ENCODE measurements at regions not wholly inside any gene's neighbourhood (a gene's known extent, or its start where the extent isn't known, plus 50 kb on each side); places are given as distances from the start of the nearest gene placed in this dataset.

GRCh38 chr12:93043877-93044209 lies 114.7 kb upstream of the EEA1 start:
- DNase-seq, result no peak

DNA sequence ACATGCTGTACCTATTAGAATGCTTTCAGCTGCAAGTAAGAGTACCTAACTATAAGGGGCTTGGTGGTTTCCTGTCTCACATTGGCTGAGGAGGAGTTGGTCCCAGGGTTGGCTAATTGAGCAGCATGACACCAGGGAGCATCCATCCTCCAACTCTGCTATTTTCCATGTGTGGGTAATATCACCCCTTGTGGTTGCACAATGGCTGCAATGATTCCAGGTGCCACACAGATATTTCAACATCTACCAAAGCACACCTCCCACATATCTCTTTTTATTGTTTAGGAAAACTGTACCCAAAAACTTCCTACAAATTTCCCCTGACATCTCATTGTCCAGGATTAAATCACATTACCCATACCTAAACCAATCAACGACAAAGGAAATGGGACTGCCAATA lies 118.0 kb upstream of the EEA1 start:
- DNase-seq, result no peak

DNA sequence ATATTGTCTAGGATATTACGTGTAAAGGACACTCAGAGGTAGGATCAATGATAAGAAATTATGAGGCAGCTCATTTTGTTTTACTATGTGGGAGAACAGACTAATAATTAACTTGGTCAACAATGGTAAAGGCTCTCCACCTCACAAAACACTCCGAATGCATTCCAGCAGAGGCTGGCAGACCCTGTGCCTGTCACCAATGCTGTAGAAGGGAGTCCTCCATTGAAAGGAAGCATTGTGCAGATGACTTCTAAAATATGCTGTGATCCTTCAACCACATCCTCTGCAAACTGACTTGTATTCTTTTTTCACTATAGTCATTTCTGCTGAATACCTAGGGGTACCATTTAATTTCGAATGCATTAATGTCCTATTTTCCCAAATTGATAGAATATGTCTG lies 119.6 kb upstream of the EEA1 start:
- DNase-seq, result no peak

DNA sequence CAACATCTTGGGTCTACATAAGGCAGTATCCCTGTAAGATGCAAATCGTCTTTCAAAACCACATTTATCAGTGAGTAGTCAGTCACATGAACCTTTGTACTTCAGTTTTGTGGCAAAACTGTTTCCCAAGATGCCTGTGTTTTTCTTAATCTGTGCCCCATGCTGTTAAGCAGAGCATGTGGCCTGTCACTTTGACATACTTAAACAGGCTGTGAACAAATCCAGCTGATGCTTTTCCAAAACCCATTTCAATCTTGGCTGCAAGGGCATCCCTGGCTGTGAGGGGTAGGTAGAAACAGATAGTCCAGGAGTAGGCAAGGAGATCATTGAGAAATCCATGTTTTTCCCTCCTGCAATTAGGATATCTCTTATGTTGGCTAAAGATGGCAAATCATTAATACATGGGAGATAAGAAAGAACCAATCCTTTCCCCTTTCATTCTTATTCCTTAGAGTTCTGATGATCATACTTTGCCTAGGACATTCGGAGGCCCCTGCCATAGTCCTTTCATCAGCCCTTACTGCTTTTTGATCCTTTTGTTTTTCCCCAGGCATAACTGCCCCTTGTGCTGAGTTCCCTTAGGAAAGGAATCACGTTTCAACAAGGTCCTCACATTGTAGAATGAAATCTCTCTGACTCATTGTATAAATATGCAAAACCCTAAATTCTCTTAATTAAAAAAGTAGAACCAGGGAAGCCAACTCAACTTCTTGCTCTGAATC lies 121.1 kb upstream of the EEA1 start:
- DNase-seq, result no peak

DNA sequence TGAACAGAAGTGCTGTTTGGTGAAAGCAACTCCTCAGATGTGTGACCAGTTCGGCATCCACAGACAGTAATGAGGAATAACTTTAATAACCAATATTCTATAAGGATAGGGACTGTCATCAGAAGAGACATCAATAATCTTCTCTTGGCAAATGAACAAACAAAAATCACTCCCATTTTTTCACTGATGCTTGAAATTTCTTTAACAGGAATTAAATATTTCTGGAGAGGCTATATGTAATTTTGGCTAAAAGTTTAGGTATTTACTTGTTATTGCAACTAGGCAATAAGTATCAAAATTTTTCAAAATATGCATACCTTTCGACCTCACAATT lies 121.6 kb upstream of the EEA1 start:
- no peak for DNase-seq

DNA sequence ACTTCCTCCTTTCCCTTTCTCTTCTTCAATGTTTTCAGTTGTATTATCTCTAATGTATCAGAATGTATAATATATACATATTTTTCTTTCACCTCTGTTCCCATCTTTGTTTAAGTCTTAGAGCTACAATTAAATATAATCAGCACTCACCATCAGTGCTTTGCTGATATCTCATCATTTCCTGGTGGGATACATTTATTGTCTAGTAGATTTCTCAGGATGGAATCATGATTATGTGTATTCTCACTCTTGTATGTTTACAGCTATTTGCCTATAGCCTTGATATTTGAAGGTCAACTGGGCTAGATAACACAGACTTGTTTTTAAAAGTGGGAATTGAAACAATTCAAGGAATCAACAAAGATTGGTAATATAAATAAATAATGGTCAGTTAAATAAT lies 124.9 kb upstream of the EEA1 start:
- no peak for DNase-seq

- DNase-seq, result no peak
These were observed 126.1 kb upstream of the EEA1 start for GRCh38 chr12:93055221-93055620.

DNA sequence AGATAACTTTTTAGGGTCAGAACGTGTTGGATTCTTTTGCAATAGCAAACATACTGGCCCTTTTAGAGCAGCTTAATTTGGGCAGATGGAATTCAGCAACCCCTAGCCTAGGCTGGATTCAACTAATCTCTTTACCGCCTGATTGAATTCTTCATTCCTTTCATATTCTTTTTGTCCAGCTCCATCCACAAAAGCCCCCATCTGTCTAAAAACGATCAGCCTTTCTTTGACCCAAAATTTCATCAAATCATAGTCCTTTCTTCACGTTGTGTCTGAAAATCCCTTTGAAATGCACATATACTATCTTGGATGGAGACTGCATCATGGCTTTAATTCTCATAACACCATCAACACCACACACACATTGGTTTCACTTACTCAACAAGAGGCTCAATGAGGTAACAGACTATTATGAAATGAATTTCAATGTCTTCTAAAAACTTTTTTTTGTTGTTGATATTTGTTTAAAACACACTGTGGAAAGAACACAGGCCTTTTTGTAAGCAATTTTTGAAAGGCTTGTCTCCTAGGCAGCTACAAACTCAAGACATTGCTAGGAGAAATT lies 128.0 kb upstream of the EEA1 start:
- no peak for DNase-seq

GRCh38 chr12:93058280-93058679 lies 129.2 kb upstream of the EEA1 start:
- no peak for DNase-seq

DNA sequence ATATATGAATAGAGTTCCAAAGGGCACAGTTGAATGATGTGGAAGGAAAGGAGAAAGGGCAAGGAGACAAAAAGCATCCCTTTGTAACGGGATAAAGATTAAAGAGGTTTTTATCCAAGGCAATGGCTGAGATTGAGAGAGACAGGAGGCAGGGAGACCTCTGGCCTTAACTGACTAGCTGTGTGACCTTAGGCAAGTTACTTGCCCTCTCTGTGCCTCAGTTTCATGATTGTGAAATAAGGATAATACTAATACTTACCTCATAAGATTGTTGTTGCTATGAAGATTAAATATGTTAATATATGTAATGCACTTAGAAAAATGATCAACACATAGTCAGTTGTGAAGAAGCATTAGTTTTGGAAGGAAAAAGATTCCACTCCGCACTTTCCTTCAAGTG lies 130.2 kb upstream of the EEA1 start:
- no peak for DNase-seq

DNA sequence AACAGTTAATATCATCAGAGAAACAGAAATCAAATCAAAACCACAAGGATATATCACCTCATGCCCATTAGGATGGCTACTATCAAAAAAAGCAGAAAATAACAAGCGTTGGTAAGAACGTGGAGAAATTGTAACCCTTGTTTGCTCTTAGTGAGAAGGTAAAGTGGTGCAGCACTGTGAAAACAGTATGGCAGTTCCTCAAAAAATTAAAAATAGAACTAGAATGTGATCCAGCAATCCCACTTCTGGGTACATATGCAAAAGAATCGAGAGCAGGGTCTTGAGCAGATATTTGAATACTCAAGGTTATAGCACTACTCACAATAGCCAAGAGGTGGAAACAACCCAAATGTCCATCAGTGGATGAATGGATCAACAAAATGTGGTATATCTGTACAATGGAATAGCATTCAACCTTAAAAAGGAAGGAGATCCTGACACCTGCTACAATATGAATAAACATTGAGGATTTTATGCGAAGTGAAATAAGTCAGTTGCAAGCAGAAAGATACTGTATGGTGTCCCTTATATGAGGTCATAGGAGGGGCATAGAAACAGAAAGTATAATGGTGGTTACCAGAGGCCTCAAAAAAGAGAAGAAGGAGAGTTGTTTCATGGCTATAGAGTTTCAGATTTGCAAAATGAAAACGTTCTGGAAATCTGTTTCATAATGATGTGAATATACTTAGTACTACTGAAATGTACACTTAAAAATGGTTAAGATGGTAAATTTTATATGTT lies 131.0 kb upstream of the EEA1 start:
- no peak for DNase-seq

DNA sequence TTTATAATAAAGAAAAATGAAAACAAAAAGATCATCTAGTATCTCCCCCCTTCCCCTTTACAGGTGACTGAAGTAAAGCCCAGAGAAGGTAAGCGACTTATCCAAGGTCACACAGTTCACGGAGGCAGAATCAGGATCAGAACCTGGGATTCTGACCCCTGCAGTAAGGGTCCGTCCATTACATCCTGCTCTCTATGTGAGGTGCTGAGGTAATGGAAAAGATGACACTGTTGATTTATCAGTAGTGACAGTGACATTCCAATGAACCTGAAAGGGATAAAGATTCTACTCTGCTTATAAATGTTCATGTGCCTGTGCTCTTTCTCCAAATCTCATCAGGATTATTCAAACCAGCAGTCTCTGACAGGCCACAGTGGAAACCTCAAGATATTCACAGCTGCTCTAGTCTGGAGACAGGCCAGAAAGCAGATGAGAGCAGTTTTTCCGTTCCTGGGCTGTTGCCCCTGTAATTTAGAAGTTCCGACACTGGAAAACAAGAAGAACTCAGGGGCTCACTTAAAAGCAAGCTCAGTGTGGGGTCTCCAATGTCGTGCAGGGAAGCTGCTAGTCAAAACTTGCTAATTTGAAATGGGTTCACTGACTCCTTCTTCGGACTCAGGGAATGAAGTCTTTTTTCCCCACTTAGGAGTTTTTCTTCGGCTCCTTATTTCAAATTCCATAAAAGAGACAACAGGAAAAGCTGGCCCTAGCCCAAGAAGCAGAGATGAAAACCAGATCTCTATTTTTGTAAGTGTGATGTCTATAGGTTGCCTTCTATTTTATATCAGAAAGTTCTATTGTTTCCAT lies 131.8 kb upstream of the EEA1 start:
- no peak for DNase-seq

DNA sequence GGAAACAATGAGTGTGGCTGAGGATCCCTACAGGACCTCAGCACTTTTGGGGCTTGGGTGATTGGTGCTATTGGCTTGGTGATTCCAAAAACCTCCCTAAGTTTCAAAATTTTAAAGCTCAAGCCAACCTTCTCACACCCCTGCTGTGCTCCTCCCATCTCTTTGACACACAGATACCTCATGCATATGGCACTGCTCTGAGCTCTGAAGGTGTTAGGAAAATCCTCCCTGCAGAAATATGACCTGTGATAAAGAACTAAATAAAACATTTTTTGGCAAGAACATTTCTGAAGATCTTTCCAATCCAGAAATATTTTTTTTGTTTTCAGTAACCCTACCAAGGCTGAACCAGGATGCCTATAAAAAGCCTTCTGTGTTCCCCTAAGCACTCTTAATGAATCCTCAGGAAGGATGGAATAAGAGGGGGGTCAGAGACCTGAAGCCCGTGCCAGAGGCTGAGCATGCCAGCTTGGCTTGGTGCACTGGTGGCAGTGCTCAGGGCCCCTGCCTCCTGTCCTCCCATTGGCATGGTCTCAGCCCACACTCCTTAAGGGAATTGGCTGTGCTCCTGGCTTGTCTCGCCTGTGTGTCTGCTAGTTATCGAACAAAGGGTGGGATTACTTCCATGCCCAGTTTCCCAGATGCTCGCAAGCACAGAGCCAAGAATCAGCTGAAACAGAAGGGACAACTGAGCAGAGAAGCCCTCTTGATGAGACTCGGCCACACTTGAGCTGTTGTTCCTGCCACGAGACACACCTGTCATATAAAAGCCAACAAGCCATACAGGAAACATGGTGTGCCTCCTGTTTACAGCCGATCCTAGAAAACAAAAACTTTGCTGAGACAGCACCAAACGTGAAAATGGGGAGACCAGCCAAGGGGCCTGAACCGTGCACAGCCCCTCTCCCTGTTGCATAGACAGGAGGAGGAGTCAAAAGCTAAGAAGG lies 132.7 kb upstream of the EEA1 start:
- no peak for DNase-seq

- no peak for DNase-seq
These were observed 136.8 kb upstream of the EEA1 start for GRCh38 chr12:93065896-93066295.

DNA sequence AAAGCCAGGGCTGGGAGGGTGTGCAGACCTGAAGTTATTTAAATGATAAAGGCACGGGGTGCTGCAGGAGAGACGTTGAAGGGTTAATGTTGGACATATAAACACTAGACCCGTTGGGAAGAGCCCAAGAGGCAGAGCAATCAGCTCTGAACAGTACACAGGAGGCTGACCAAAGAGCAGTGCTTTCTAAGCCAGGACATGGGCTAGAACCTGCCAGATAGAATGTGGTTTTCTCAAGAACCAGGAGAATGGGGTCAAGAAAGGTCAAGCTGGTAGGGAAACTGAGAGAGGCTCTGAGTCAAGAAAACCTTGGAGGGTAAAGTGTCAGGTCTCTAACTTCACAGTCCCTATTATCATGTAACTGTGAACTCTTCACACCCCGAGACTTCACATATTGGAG lies 143.2 kb upstream of the EEA1 start:
- DNase-seq, result no peak

DNA sequence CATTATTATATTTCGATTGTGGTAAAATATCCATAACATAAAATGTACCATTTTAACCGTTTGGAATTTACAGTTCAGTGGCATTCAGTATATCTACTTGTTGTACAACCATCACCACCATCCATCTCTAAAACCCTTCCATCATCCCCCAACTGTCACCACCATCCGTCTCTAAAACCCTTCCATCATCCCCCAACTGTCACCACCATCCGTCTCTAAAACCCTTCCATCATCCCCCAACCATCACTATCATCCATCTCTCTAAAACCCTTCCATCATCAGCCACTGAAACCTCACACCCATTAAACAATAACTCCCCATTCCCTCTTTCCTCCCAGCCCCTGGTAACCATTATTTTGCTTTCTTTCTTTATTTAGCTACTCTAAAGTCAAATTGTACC lies 144.2 kb upstream of the EEA1 start:
- no peak for DNase-seq

GRCh38 chr12:93078059-93078458 lies 149.0 kb upstream of the EEA1 start:
- no peak for DNase-seq

GRCh38 chr12:93078577-93078976 lies 149.5 kb upstream of the EEA1 start:
- no peak for DNase-seq

- DNase-seq, result no peak
These were observed 150.2 kb upstream of the EEA1 start for GRCh38 chr12:93079271-93079670.

DNA sequence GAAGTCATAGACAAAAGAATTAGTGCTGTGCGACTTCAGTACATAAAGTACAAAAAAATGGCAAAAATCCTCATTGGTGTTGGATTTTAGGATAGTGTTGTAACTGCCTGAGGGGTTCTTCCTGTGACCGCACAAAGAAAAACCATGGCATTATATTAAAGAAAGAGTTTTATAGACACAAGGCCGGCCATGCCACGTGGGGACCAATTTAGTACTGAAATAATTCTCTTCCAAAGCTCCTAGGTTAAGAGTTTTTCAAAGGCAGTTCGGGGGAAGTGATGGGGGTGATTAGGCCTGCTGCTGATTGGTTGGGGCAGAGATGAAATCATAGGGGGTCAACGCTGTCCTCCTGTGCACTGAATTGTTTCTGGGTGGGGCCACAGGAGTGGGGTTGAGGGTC lies 150.9 kb upstream of the EEA1 start:
- DNase-seq, result no peak

DNA sequence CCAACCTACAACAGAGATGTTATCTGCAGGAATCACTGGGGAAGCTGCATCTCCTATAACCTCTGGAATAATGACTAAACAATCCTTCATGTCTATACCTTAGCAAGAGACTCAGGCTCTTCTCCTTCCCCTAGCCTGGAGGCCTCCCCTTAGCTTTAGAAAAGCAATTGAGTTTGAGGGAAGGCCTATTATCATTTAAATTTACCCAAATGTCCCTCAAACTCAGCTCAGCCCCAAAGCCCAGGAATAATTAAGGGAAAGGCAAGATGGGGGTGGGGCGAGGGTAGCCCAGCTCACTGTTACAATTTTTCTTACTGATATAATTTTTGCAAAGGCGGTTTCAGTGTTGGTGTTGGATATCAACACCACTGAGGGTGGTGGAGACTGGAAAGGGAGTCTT lies 151.4 kb upstream of the EEA1 start:
- DNase-seq, result no peak

- no peak for DNase-seq
These were observed 152.1 kb upstream of the EEA1 start for GRCh38 chr12:93080994-93081809.

All from stimulated activated CD4-positive, alpha-beta T cell treated with anti-CD3 and anti-CD28 coated beads, Interleukin-4, amount 100 ng/mL, for 1 hour (primary cell).